IPS-15b (cell line): ENCODE measurements at regions not wholly inside any gene's neighbourhood (a gene's known extent, or its start where the extent isn't known, plus 50 kb on each side); places are given as distances from the start of the nearest gene placed in this dataset.

Experiments
- H3K27me3 ChIP-seq: one replicate; pipeline ENCODE4 v1.6.1; 2013; ENCODE audit warnings: low read length; ENCODE audit not compliant: control insufficient read depth, insufficient read depth
- H3K36me3 ChIP-seq: one replicate; pipeline ENCODE4 v1.6.1; 2013; ENCODE audit warnings: low read length; ENCODE audit not compliant: control insufficient read depth, insufficient read depth
- H3K4me1 ChIP-seq: one replicate; pipeline ENCODE4 v1.6.1; 2013; ENCODE audit warnings: mild to moderate bottlenecking, low read length; ENCODE audit not compliant: control insufficient read depth, insufficient read depth
- H3K4me3 ChIP-seq: one replicate; pipeline ENCODE4 v1.5.1; 2013; ENCODE audit warnings: low read depth, low read length
- H3K9ac ChIP-seq: one replicate; pipeline ENCODE4 v1.6.1; 2013; ENCODE audit warnings: low read depth, mild to moderate bottlenecking, low read length
- H3K9me3 ChIP-seq: one replicate; pipeline ENCODE4 v1.6.1; 2013; ENCODE audit warnings: mild to moderate bottlenecking, low read length; ENCODE audit not compliant: control insufficient read depth, insufficient read depth

- H3K4me1 ChIP-seq = no peaks in the 10 kb centered on the region
- no peak overlapping the region for H3K9ac ChIP-seq
- no peaks in the 10 kb centered on the region for H3K27me3 ChIP-seq
- no peak overlapping the region for H3K4me3 ChIP-seq
- H3K9me3 ChIP-seq = no peaks in the 10 kb centered on the region
- no peaks in the 10 kb centered on the region for H3K36me3 ChIP-seq
Observed at GRCh38 chr11:41609511-41609910, 150.1 kb upstream of the LRRC4C start.

GRCh38 chr11:41612415-41612814 lies 153.0 kb upstream of the LRRC4C start:
- no peak overlapping the region for H3K9ac ChIP-seq
- H3K36me3 ChIP-seq = no peaks in the 10 kb centered on the region
- H3K9me3 ChIP-seq = no peaks in the 10 kb centered on the region
- no peak overlapping the region for H3K4me3 ChIP-seq
- H3K27me3 ChIP-seq = no peaks in the 10 kb centered on the region
- H3K4me1 ChIP-seq = no peaks in the 10 kb centered on the region

- H3K36me3 ChIP-seq = no peaks in the 10 kb centered on the region
- no peaks in the 10 kb centered on the region for H3K9me3 ChIP-seq
- no peaks in the 10 kb centered on the region for H3K27me3 ChIP-seq
- H3K4me3 ChIP-seq = no peak overlapping the region
- H3K9ac ChIP-seq = no peak overlapping the region
- no peaks in the 10 kb centered on the region for H3K4me1 ChIP-seq
Observed at GRCh38 chr11:41613326-41613725, 153.9 kb upstream of the LRRC4C start.

GRCh38 chr11:41622707-41623359 lies 163.4 kb upstream of the LRRC4C start:
- no peak overlapping the region for H3K4me3 ChIP-seq
- H3K36me3 ChIP-seq = no peaks in the 10 kb centered on the region
- no peaks in the 10 kb centered on the region for H3K27me3 ChIP-seq
- H3K4me1 ChIP-seq = no peaks in the 10 kb centered on the region
- no peak overlapping the region for H3K9ac ChIP-seq
- peaks cover 9% of the 10 kb centered on the region for H3K9me3 ChIP-seq

GRCh38 chr11:41659985-41660384 lies 200.5 kb upstream of the LRRC4C start:
- no peak overlapping the region for H3K4me3 ChIP-seq
- no peak overlapping the region for H3K9ac ChIP-seq
- H3K36me3 ChIP-seq = no peaks in the 10 kb centered on the region
- H3K27me3 ChIP-seq = no peaks in the 10 kb centered on the region
- H3K4me1 ChIP-seq = no peaks in the 10 kb centered on the region
- H3K9me3 ChIP-seq = no peaks in the 10 kb centered on the region

DNA sequence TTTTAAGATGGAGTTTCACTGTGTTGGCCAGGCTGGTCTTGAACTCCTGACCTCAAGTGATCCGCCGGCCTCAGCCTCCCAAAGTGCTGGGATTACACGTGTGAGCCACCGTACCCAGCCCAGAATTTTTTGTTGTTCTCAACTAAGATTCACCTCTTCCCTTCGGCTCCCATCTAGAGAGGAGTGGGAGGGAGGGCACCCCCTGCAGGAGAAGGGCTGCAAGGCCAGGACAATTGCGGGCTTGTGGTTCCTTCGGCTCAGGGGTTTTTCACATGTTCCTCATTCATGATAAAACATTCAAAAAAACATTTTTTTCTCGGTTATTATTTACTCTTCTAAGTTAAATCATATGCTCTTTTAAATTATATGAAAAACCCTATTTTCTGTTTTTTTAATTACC lies 201.1 kb upstream of the LRRC4C start:
- H3K4me3 ChIP-seq = no peak overlapping the region
- H3K9ac ChIP-seq = no peak overlapping the region
- no peaks in the 10 kb centered on the region for H3K4me1 ChIP-seq
- no peaks in the 10 kb centered on the region for H3K9me3 ChIP-seq
- no peaks in the 10 kb centered on the region for H3K27me3 ChIP-seq
- no peaks in the 10 kb centered on the region for H3K36me3 ChIP-seq

DNA sequence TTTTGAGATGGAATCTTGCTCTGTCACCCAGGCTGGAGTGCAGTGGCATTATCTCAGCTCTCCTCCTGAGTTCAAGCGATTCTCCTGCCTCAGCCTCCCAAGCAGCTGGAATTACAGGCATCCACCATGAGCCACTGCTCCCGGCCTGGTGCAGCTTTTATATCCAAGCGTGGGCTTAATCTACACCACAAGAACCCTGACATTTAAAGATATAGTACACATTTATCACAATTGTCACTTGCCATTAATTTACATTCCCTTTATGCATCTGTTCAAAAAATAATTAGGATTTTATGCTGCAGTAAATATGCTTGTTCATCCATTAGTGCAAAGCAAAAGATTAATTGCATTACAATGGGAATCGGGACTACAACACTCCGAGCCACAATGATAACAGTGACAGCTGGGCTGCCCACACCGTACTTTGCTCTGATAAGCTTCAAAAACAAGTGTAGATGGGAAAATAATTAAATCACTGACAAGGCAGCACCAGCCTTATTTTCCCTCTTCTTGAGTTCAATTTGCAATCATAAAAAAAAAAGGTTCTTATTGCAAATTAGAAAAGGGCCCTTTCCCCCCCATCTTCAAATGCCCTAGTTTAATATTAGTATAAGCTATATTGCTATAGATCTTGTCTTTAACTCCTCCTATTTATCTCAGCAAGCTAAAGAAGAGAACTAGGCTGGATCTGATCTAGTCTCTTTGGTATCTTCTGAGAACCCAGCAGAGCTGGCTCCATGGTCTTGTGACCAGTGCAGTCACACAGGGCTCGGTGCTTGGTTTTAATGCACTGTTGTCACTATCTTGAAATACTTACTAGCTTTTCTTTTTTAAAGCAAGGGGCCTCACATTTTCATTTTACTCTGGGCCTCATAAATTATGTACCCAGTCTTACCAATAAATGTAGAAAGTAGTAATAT lies 206.2 kb upstream of the LRRC4C start:
- Histone ChIP-seq H3K9ac (no peak overlapping the region), H3K9me3 (no peaks in the 10 kb centered on the region), H3K36me3 (no peaks in the 10 kb centered on the region), H3K4me1 (no peaks in the 10 kb centered on the region), H3K4me3 (no peak overlapping the region), H3K27me3 (no peaks in the 10 kb centered on the region)

GRCh38 chr11:41666951-41667653 lies 207.7 kb upstream of the LRRC4C start:
- Histone ChIP-seq H3K9ac (no peak overlapping the region), H3K36me3 (no peaks in the 10 kb centered on the region), H3K27me3 (no peaks in the 10 kb centered on the region), H3K9me3 (no peaks in the 10 kb centered on the region), H3K4me1 (no peaks in the 10 kb centered on the region), H3K4me3 (no peak overlapping the region)

DNA sequence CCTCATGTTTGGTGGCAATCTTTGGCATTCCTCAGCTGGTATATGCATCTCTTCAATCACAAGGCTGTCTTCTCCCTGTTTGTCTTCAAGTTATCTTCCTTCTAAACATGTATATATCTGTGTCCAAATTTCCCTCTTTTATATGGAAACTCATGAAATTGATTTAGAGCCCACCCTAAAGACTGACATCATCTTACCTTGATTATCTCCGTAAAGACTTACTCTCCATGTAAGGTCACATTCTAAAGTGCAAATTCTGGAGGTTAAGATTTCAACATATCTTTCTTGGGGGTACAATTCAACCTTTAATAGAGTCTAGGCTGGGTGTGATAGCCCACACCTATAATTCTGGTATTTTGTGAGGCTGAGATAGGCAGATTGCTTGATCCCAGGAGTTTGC lies 215.8 kb upstream of the LRRC4C start:
- H3K4me3 ChIP-seq = no peak overlapping the region
- no peak overlapping the region for H3K9ac ChIP-seq
- no peaks in the 10 kb centered on the region for H3K9me3 ChIP-seq
- no peaks in the 10 kb centered on the region for H3K36me3 ChIP-seq
- H3K4me1 ChIP-seq = no peaks in the 10 kb centered on the region
- no peaks in the 10 kb centered on the region for H3K27me3 ChIP-seq

DNA sequence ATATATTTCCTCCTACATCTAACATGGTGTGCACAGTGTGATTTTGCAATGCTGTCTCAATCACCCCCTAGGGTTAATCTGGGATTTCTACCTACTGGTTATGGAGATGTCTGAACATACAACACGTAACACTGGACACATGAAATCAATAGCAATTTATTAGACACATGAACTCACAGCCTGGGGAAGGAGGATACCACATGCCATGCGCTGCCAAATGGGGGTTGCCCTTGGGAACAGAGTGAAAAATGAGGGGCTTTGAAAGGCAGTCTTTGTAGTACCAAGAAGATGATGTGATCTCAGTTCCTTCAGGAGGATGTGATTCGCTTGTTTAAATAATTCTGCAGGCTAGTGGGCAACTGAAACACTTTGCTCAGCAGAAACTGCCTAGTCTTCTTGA lies 253.6 kb upstream of the LRRC4C start:
- Histone ChIP-seq H3K4me1 (peaks cover 8% of the 10 kb centered on the region), H3K9ac (no peak overlapping the region), H3K36me3 (no peaks in the 10 kb centered on the region), H3K27me3 (no peaks in the 10 kb centered on the region), H3K9me3 (no peaks in the 10 kb centered on the region), H3K4me3 (no peak overlapping the region)

- Histone ChIP-seq H3K4me3 (no peak overlapping the region), H3K27me3 (no peaks in the 10 kb centered on the region), H3K9ac (no peak overlapping the region), H3K4me1 (peaks cover 8% of the 10 kb centered on the region), H3K36me3 (no peaks in the 10 kb centered on the region), H3K9me3 (no peaks in the 10 kb centered on the region)
Observed at GRCh38 chr11:41714101-41714500, 254.6 kb upstream of the LRRC4C start.
